HG03439 (cell line): ENCODE measurements at regions not wholly inside any gene's neighbourhood (a gene's known extent, or its start where the extent isn't known, plus 50 kb on each side); places are given as distances from the start of the nearest gene placed in this dataset.
"Not testable (repeated sequence)": the region's sequence is repeated elsewhere in the genome, so short reads cannot be mapped to it uniquely, and the experiment has no call there.

Experiments
- ATAC-seq: cut with Tn5 transposase; IDR thresholded peaks from one replicate; pipeline ENCODE4 v1.9.1; 2021; ENCODE audit warnings: mild to moderate bottlenecking, moderate library complexity; ENCODE audit not compliant: unreplicated experiment

- no peak for ATAC-seq
Observed at GRCh38 chr5:102613661-102614060, 114.9 kb upstream of the SLCO6A1 start.

GRCh38 chr5:102617191-102618187 lies 118.7 kb upstream of the SLCO6A1 start:
- ATAC-seq, result no peak

GRCh38 chr5:102622262-102622661 lies 123.5 kb upstream of the SLCO6A1 start:
- no peak for ATAC-seq

- no peak for ATAC-seq
Observed at GRCh38 chr5:102623329-102624065, 124.7 kb upstream of the SLCO6A1 start.

- no peak for ATAC-seq
Observed at GRCh38 chr5:102624405-102624804, 125.6 kb upstream of the SLCO6A1 start.

GRCh38 chr5:102625468-102625867 lies 126.7 kb upstream of the SLCO6A1 start:
- no peak for ATAC-seq

GRCh38 chr5:102625928-102626327 lies 127.1 kb upstream of the SLCO6A1 start:
- ATAC-seq, result no peak

GRCh38 chr5:102627315-102627714 lies 127.8 kb upstream of the PAM start:
- no peak for ATAC-seq

- ATAC-seq, result no peak
Observed at GRCh38 chr5:102628441-102629175, 126.5 kb upstream of the PAM start.

GRCh38 chr5:102629827-102630605 lies 125.1 kb upstream of the PAM start:
- ATAC-seq, result no peak

GRCh38 chr5:102635399-102635798 lies 119.7 kb upstream of the PAM start:
- ATAC-seq, result not testable (repeated sequence)

GRCh38 chr5:102638316-102638715 lies 116.8 kb upstream of the PAM start:
- ATAC-seq, result no peak

- ATAC-seq, result no peak
Observed at GRCh38 chr5:102638912-102639652, 116.0 kb upstream of the PAM start.

GRCh38 chr5:102649731-102650130 lies 105.4 kb upstream of the PAM start:
- ATAC-seq, result no peak

GRCh38 chr5:102651466-102651865 lies 103.6 kb upstream of the PAM start:
- ATAC-seq, result no peak

- no peak for ATAC-seq
Observed at GRCh38 chr5:102654559-102655349, 100.4 kb upstream of the PAM start.

GRCh38 chr5:102659151-102659550 lies 96.0 kb upstream of the PAM start:
- no peak for ATAC-seq

- no peak for ATAC-seq
Observed at GRCh38 chr5:102660111-102660510, 95.0 kb upstream of the PAM start.
